ENCODE measurements at regions not wholly inside any gene's neighbourhood (a gene's known extent, or its start where the extent isn't known, plus 50 kb on each side); places are given as distances from the start of the nearest gene placed in this dataset.

- H3K9me3 ChIP-seq (ENCODE audit: control insufficient read depth, insufficient read depth, low read length) = no peaks in the 10 kb centered on the region
- H3K4me3 ChIP-seq (ENCODE audit: low read depth, low read length) = no peak overlapping the region
- H3K27me3 ChIP-seq (ENCODE audit: control insufficient read depth, insufficient read depth, low read length) = no peaks in the 10 kb centered on the region
- H3K27ac ChIP-seq (ENCODE audit: low read depth, low read length) = no peak overlapping the region
- no peaks in the 10 kb centered on the region for H3K36me3 ChIP-seq (ENCODE audit: control insufficient read depth, insufficient read depth, low read length)
- DNase-seq (ENCODE audit: low read depth in 4 of 6, low spot score in 6 of 6) = no peak
- H3K4me1 ChIP-seq (ENCODE audit: control insufficient read depth, insufficient read depth, low read length) = no peaks in the 10 kb centered on the region
- 38% methylated on average over 4 of the region's 4 CpGs for WGBS (ENCODE audit: insufficient coverage)
These were observed 584.4 kb downstream of the NR4A2 start for GRCh38 chr2:155748131-155748530.

- no peak for DNase-seq (ENCODE audit: low read depth in 4 of 6, low spot score in 6 of 6)
- no peak overlapping the region for H3K4me3 ChIP-seq (ENCODE audit: low read depth, low read length)
- no peaks in the 10 kb centered on the region for H3K4me1 ChIP-seq (ENCODE audit: control insufficient read depth, insufficient read depth, low read length)
- no peaks in the 10 kb centered on the region for H3K9me3 ChIP-seq (ENCODE audit: control insufficient read depth, insufficient read depth, low read length)
- WGBS (ENCODE audit: insufficient coverage) = 100% methylated on average over 2 of the region's 3 CpGs
- no peaks in the 10 kb centered on the region for H3K27me3 ChIP-seq (ENCODE audit: control insufficient read depth, insufficient read depth, low read length)
- no peak overlapping the region for H3K27ac ChIP-seq (ENCODE audit: low read depth, low read length)
- H3K36me3 ChIP-seq (ENCODE audit: control insufficient read depth, insufficient read depth, low read length) = no peaks in the 10 kb centered on the region
These were observed 585.0 kb downstream of the NR4A2 start for GRCh38 chr2:155747531-155747930.

GRCh38 chr2:155733091-155733853, 599.2 kb downstream of the NR4A2 start:
- H3K36me3 ChIP-seq (ENCODE audit: control insufficient read depth, insufficient read depth, low read length) = no peaks in the 10 kb centered on the region
- H3K27me3 ChIP-seq (ENCODE audit: control insufficient read depth, insufficient read depth, low read length) = no peaks in the 10 kb centered on the region
- no peaks in the 10 kb centered on the region for H3K9me3 ChIP-seq (ENCODE audit: control insufficient read depth, insufficient read depth, low read length)
- WGBS (ENCODE audit: insufficient coverage) = 50% methylated on average over 1 of the region's 4 CpGs
- no peaks in the 10 kb centered on the region for H3K4me1 ChIP-seq (ENCODE audit: control insufficient read depth, insufficient read depth, low read length)
- no peak overlapping the region for H3K27ac ChIP-seq (ENCODE audit: low read depth, low read length)
- H3K4me3 ChIP-seq (ENCODE audit: low read depth, low read length) = no peak overlapping the region
- DNase-seq (ENCODE audit: low read depth in 4 of 6, low spot score in 6 of 6) = peak in 2 of 6 donors; percentile 56 to 66

DNA sequence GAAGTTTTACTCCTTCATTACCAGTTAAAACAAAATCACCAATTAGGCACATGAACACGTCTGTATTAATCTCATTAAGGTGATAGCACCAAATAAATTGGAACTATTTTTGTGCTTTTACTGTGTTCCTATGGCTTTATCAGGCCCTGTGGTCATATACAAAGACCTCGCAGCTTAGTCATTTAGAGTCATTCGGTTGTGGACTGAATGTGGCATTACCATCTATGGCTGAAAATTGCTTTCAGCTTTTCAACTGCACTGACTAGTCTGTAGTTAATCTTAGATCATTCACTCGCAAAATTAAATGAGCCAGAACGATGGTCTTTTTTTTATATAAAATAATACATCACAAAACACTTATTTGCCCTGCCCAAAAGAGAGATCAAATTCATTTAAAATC, 601.7 kb downstream of the NR4A2 start:
- WGBS (ENCODE audit: insufficient coverage) = 79% methylated on average over 2 of the region's 5 CpGs
- no peaks in the 10 kb centered on the region for H3K36me3 ChIP-seq (ENCODE audit: control insufficient read depth, insufficient read depth, low read length)
- H3K9me3 ChIP-seq (ENCODE audit: control insufficient read depth, insufficient read depth, low read length) = no peaks in the 10 kb centered on the region
- H3K4me1 ChIP-seq (ENCODE audit: control insufficient read depth, insufficient read depth, low read length) = no peaks in the 10 kb centered on the region
- DNase-seq (ENCODE audit: low read depth in 4 of 6, low spot score in 6 of 6) = peak in 1 of 6 donors; percentile 11
- H3K27me3 ChIP-seq (ENCODE audit: control insufficient read depth, insufficient read depth, low read length) = no peaks in the 10 kb centered on the region
- H3K4me3 ChIP-seq (ENCODE audit: low read depth, low read length) = no peak overlapping the region
- no peak overlapping the region for H3K27ac ChIP-seq (ENCODE audit: low read depth, low read length)

GRCh38 chr2:155727187-155727895, 605.2 kb downstream of the NR4A2 start:
- Histone ChIP-seq H3K4me1 (ENCODE audit: control insufficient read depth, insufficient read depth, low read length) (no peaks in the 10 kb centered on the region), H3K9me3 (ENCODE audit: control insufficient read depth, insufficient read depth, low read length) (no peaks in the 10 kb centered on the region), H3K4me3 (ENCODE audit: low read depth, low read length) (no peak overlapping the region), H3K27ac (ENCODE audit: low read depth, low read length) (no peak overlapping the region), H3K36me3 (ENCODE audit: control insufficient read depth, insufficient read depth, low read length) (no peaks in the 10 kb centered on the region), H3K27me3 (ENCODE audit: control insufficient read depth, insufficient read depth, low read length) (no peaks in the 10 kb centered on the region)
- WGBS (ENCODE audit: insufficient coverage) = 25% methylated on average over 8 of the region's 10 CpGs
- DNase-seq (ENCODE audit: low read depth in 4 of 6, low spot score in 6 of 6) = peak in 1 of 6 donors; percentile 56

DNA sequence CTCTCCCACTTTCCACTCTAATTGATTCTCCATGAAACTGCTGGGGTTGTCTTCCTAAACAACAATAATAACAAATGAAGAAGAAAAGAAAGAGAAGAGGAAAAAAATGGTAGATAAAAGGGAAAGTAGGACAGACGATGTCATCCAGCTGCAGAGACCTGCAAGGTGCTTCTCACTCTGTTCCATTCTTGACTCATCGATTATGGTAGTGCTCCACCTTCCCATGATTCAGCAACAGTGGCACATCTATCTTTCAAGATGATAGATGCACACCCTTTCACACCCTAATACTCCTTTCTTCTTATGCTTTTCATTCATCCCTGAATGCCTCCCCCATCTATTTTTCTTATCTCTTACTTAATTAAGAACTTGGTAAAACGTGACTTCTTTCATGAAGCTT, 610.2 kb downstream of the NR4A2 start:
- H3K27ac ChIP-seq (ENCODE audit: low read depth, low read length) = no peak overlapping the region
- no peak overlapping the region for H3K4me3 ChIP-seq (ENCODE audit: low read depth, low read length)
- no peaks in the 10 kb centered on the region for H3K4me1 ChIP-seq (ENCODE audit: control insufficient read depth, insufficient read depth, low read length)
- DNase-seq (ENCODE audit: low read depth in 4 of 6, low spot score in 6 of 6) = no peak
- H3K27me3 ChIP-seq (ENCODE audit: control insufficient read depth, insufficient read depth, low read length) = no peaks in the 10 kb centered on the region
- no peaks in the 10 kb centered on the region for H3K36me3 ChIP-seq (ENCODE audit: control insufficient read depth, insufficient read depth, low read length)
- WGBS (ENCODE audit: insufficient coverage) = 82% methylated on average over 1 of the region's 3 CpGs
- no peaks in the 10 kb centered on the region for H3K9me3 ChIP-seq (ENCODE audit: control insufficient read depth, insufficient read depth, low read length)

GRCh38 chr2:155715705-155716104, 616.8 kb downstream of the NR4A2 start:
- DNase-seq (ENCODE audit: low read depth in 4 of 6, low spot score in 6 of 6) = no peak
- Histone ChIP-seq H3K27me3 (ENCODE audit: control insufficient read depth, insufficient read depth, low read length) (no peaks in the 10 kb centered on the region), H3K4me3 (ENCODE audit: low read depth, low read length) (no peak overlapping the region), H3K9me3 (ENCODE audit: control insufficient read depth, insufficient read depth, low read length) (no peaks in the 10 kb centered on the region), H3K27ac (ENCODE audit: low read depth, low read length) (no peak overlapping the region), H3K36me3 (ENCODE audit: control insufficient read depth, insufficient read depth, low read length) (no peaks in the 10 kb centered on the region), H3K4me1 (ENCODE audit: control insufficient read depth, insufficient read depth, low read length) (no peaks in the 10 kb centered on the region)
- WGBS (ENCODE audit: insufficient coverage) = no CpG with 5 or more reads among the region's 2 CpGs

GRCh38 chr2:155714983-155715382, 617.5 kb downstream of the NR4A2 start:
- Histone ChIP-seq H3K9me3 (ENCODE audit: control insufficient read depth, insufficient read depth, low read length) (no peaks in the 10 kb centered on the region), H3K4me1 (ENCODE audit: control insufficient read depth, insufficient read depth, low read length) (no peaks in the 10 kb centered on the region), H3K4me3 (ENCODE audit: low read depth, low read length) (no peak overlapping the region), H3K27ac (ENCODE audit: low read depth, low read length) (no peak overlapping the region), H3K27me3 (ENCODE audit: control insufficient read depth, insufficient read depth, low read length) (no peaks in the 10 kb centered on the region), H3K36me3 (ENCODE audit: control insufficient read depth, insufficient read depth, low read length) (no peaks in the 10 kb centered on the region)
- peak in 1 of 6 donors; percentile 13 for DNase-seq (ENCODE audit: low read depth in 4 of 6, low spot score in 6 of 6)
- WGBS (ENCODE audit: insufficient coverage) = no CpG with 5 or more reads among the region's 1 CpG

- H3K9me3 ChIP-seq (ENCODE audit: control insufficient read depth, insufficient read depth, low read length) = no peaks in the 10 kb centered on the region
- H3K4me1 ChIP-seq (ENCODE audit: control insufficient read depth, insufficient read depth, low read length) = no peaks in the 10 kb centered on the region
- H3K27ac ChIP-seq (ENCODE audit: low read depth, low read length) = no peak overlapping the region
- H3K27me3 ChIP-seq (ENCODE audit: control insufficient read depth, insufficient read depth, low read length) = no peaks in the 10 kb centered on the region
- H3K4me3 ChIP-seq (ENCODE audit: low read depth, low read length) = no peak overlapping the region
- no peaks in the 10 kb centered on the region for H3K36me3 ChIP-seq (ENCODE audit: control insufficient read depth, insufficient read depth, low read length)
- WGBS (ENCODE audit: insufficient coverage) = no CpG with 5 or more reads among the region's 2 CpGs
- DNase-seq (ENCODE audit: low read depth in 4 of 6, low spot score in 6 of 6) = peak in 2 of 6 donors; percentile 64 to 82
These were observed 624.5 kb downstream of the NR4A2 start for GRCh38 chr2:155708071-155708470.

GRCh38 chr2:155703917-155704316, 628.6 kb downstream of the NR4A2 start:
- Histone ChIP-seq H3K27ac (ENCODE audit: low read depth, low read length) (no peak overlapping the region), H3K9me3 (ENCODE audit: control insufficient read depth, insufficient read depth, low read length) (no peaks in the 10 kb centered on the region), H3K36me3 (ENCODE audit: control insufficient read depth, insufficient read depth, low read length) (no peaks in the 10 kb centered on the region), H3K4me1 (ENCODE audit: control insufficient read depth, insufficient read depth, low read length) (no peaks in the 10 kb centered on the region), H3K27me3 (ENCODE audit: control insufficient read depth, insufficient read depth, low read length) (no peaks in the 10 kb centered on the region), H3K4me3 (ENCODE audit: low read depth, low read length) (no peak overlapping the region)
- DNase-seq (ENCODE audit: low read depth in 4 of 6, low spot score in 6 of 6) = no peak
- WGBS (ENCODE audit: insufficient coverage) = 100% methylated on average over 1 of the region's 1 CpG
